WERI-Rb-1 (cell line): ENCODE measurements at regions not wholly inside any gene's neighbourhood (a gene's known extent, or its start where the extent isn't known, plus 50 kb on each side); places are given as distances from the start of the nearest gene placed in this dataset.
A peak's percentile ranks its signal among the peaks of the same experiment; 100 is the strongest.

ENCODE experiments used
- DNase-seq: peaks from one replicate; pipeline ENCODE4 v3.0.0-alpha.2; 2020
- H3K27ac ChIP-seq: fragments of 250-450 bp; sonication (Bioruptor Pico); 2 replicates; pipeline ENCODE4 v1.5.1; 2020; ENCODE audit warnings: mild to moderate bottlenecking, moderate library complexity
- H3K27me3 ChIP-seq: fragments of 250-450 bp; sonication (Bioruptor Pico); 2 replicates; pipeline ENCODE4 v1.5.1; 2021; ENCODE audit warnings: mild to moderate bottlenecking, low read depth, moderate library complexity; ENCODE audit not compliant: insufficient read depth, severe bottlenecking
- H3K36me3 ChIP-seq: fragments of 250-450 bp; sonication (Bioruptor Pico); 2 replicates; pipeline ENCODE4 v1.5.1; 2020; ENCODE audit warnings: mild to moderate bottlenecking, moderate library complexity
- H3K4me3 ChIP-seq: 2 replicates; pipeline ENCODE4 v1.5.1; 2011; ENCODE audit warnings: low read depth, mild to moderate bottlenecking, control low read depth, low read length
- H3K9me3 ChIP-seq: fragments of 250-450 bp; sonication (Bioruptor Pico); 2 replicates; pipeline ENCODE4 v1.5.1; 2021; ENCODE audit warnings: mild to moderate bottlenecking, moderate library complexity; ENCODE audit not compliant: severe bottlenecking
- TF ChIP-seq, protein P1 (sequence below): IDR thresholded peaks from 2 replicates; pipeline ENCODE4 v1.5.1; 2011; ENCODE audit warnings: low read depth, mild to moderate bottlenecking, control low read depth, inconsistent platforms, low read length

GRCh38 chr1:55713516-55713915 is 498.4 kb upstream of the USP24 start:
- H3K4me3 ChIP-seq: no peak overlapping the region
- no peaks in the 10 kb centered on the region for H3K9me3 ChIP-seq
- H3K27me3 ChIP-seq: no peaks in the 10 kb centered on the region
- no peaks in the 10 kb centered on the region for H3K36me3 ChIP-seq
- DNase-seq: no peak
- TF ChIP-seq, protein P1, sequence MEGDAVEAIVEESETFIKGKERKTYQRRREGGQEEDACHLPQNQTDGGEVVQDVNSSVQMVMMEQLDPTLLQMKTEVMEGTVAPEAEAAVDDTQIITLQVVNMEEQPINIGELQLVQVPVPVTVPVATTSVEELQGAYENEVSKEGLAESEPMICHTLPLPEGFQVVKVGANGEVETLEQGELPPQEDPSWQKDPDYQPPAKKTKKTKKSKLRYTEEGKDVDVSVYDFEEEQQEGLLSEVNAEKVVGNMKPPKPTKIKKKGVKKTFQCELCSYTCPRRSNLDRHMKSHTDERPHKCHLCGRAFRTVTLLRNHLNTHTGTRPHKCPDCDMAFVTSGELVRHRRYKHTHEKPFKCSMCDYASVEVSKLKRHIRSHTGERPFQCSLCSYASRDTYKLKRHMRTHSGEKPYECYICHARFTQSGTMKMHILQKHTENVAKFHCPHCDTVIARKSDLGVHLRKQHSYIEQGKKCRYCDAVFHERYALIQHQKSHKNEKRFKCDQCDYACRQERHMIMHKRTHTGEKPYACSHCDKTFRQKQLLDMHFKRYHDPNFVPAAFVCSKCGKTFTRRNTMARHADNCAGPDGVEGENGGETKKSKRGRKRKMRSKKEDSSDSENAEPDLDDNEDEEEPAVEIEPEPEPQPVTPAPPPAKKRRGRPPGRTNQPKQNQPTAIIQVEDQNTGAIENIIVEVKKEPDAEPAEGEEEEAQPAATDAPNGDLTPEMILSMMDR: no peak
- no peak overlapping the region for H3K27ac ChIP-seq

DNA sequence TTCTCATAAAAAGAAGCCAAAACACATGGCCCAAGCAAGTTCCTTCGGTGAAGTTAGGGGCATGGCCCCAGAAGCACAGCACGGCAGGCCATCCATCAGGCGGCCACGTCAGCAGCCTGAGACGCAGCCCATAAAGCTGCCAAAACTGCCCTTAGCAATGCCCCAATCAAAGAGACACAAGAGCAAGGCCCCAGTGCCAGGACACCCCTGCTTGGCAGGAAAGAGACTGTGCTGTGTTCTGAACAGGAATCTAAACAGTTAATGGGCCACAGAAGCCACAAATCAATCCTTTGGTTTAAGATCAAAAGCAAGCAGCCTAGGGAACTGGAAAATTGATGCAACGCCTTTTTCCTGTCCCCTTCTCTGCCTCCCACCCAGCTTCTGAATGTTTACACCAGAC is 497.0 kb upstream of the USP24 start:
- Histone ChIP-seq H3K36me3 (no peaks in the 10 kb centered on the region), H3K27ac (no peak overlapping the region), H3K4me3 (no peak overlapping the region), H3K27me3 (no peaks in the 10 kb centered on the region), H3K9me3 (no peaks in the 10 kb centered on the region)
- TF ChIP-seq, protein P1: no peak
- no peak for DNase-seq

- Histone ChIP-seq H3K27me3 (no peaks in the 10 kb centered on the region), H3K9me3 (no peaks in the 10 kb centered on the region), H3K4me3 (no peak overlapping the region), H3K27ac (no peak overlapping the region), H3K36me3 (no peaks in the 10 kb centered on the region)
- TF ChIP-seq, protein P1: no peak
- no peak for DNase-seq
These were observed 493.6 kb upstream of the USP24 start for GRCh38 chr1:55708781-55709180.

DNA sequence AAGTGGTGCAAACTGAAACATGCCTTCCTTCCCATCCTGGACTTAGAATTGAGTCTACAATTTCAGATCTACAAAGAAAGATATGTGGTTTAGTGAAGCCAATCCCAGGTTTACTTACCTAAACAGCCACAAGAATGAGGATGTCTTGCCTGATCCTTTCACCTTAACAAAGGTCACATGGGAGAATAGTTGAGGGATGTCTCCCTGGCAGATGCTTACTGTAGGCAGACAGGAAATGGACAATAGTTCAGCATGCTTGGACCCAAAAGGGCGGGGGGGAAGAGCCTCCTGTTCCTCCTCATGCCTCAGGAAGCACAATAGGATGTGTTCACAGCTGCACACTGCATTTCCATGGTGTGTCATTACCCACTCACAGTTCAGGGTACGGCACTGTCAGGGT is 492.7 kb upstream of the USP24 start:
- Histone ChIP-seq H3K9me3 (no peaks in the 10 kb centered on the region), H3K36me3 (no peaks in the 10 kb centered on the region), H3K27me3 (no peaks in the 10 kb centered on the region), H3K27ac (no peak overlapping the region; the same call in 1 of the 2 replicates), H3K4me3 (no peak overlapping the region)
- TF ChIP-seq, protein P1: no peak
- peak; percentile 30 for DNase-seq

- no peak overlapping the region for H3K4me3 ChIP-seq
- TF ChIP-seq, protein P1: no peak
- no peaks in the 10 kb centered on the region for H3K9me3 ChIP-seq
- DNase-seq: peak; percentile 49
- no peak overlapping the region; the same call in 1 of the 2 replicates for H3K27ac ChIP-seq
- H3K27me3 ChIP-seq: no peaks in the 10 kb centered on the region
- no peaks in the 10 kb centered on the region for H3K36me3 ChIP-seq
These were observed 492.0 kb upstream of the USP24 start for GRCh38 chr1:55707196-55707595.

DNA sequence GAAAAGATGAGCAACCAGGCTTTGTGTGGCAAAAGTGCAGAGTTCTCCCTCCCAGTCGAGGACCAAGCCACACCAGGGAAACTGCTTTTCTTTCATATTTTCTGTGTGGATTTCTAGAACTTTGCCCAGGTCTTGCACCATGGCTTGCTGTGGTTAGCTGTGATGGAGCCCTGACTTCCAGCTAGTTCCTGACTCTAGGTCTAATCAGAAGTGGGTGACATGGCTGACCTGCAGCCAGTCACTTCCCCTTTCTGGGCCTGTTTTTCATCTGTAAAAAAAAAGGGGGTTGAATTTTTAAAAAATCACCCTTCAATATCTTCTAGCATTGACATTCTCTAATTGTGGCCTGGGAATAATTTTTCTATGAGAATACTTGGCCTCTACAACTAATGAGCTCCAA is 491.2 kb upstream of the USP24 start:
- Histone ChIP-seq H3K9me3 (no peaks in the 10 kb centered on the region), H3K36me3 (no peaks in the 10 kb centered on the region), H3K27ac (no peak overlapping the region), H3K27me3 (no peaks in the 10 kb centered on the region), H3K4me3 (no peak overlapping the region)
- TF ChIP-seq, protein P1: no peak
- no peak for DNase-seq
